ENCODE measurements at regions not wholly inside any gene's neighbourhood (a gene's known extent, or its start where the extent isn't known, plus 50 kb on each side); places are given as distances from the start of the nearest gene placed in this dataset.

GRCh38 chr3:7973006-7973405 lies 528.6 kb upstream of the LMCD1 start:
- TF ChIP-seq POLR2AphosphoS5 (IDR thresholded peaks at IDR 0.05; ENCODE audit: low read depth, low read length), result no peak
- TF ChIP-seq POLR2A (IDR thresholded peaks at IDR 0.05; ENCODE audit: low read depth, low read length), result no peak
- TF ChIP-seq TAF1 (IDR thresholded peaks at IDR 0.05; ENCODE audit: borderline replicate concordance, low read depth, low read length), result no peak
